ENCODE measurements at regions not wholly inside any gene's neighbourhood (a gene's known extent, or its start where the extent isn't known, plus 50 kb on each side); places are given as distances from the start of the nearest gene placed in this dataset.

DNA sequence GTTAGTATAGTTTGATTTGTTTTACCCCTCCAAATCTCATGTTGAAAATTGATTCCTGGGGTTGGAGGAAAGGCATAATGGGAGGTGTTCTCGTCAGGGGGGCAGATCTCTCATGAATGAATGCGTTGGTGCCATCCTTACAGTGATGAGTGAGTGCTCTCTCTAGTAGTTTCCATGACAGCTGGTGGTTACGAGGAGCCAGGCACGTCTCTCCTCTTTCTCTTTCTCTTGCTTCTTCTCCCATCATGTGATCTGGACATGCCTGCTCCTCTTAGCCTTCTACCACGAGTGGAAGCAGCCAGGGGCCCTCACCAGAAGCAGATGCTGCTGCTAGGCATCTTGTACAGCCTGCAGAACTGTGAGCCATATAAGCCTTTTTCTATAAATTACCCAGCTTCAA, 454.1 kb downstream of the EFNA5 start:
- Histone ChIP-seq H3K79me1 (ENCODE audit: low read depth in 1 of 2, low read length in 2 of 2) (no peaks in the 10 kb centered on the region), H3K4me2 (ENCODE audit: low read depth, low read length) (no peak overlapping the region), H3K9ac (ENCODE audit: low read depth, low read length) (no peak overlapping the region), H3K4me1 (ENCODE audit: control insufficient read depth, insufficient read depth, low read length) (no peaks in the 10 kb centered on the region), H3K27ac (ENCODE audit: insufficient read depth, low read length) (no peak overlapping the region), H2BK15ac (ENCODE audit: low read depth, low read length) (no peak overlapping the region), H3K23ac (ENCODE audit: low read depth, low read length) (no peak overlapping the region), H2AK9ac (replicated peaks; ENCODE audit: low read depth, low read length, poor library complexity) (peak overlapping the region; percentile 76), H3K27me3 (ENCODE audit: control insufficient read depth, insufficient read depth, low read length) (no peaks in the 10 kb centered on the region), H4K91ac (ENCODE audit: insufficient read depth, low read depth, low read length) (no peak overlapping the region), H4K8ac (ENCODE audit: low read depth in 2 of 2, low read length in 2 of 2) (no peak overlapping the region), H3K56ac (ENCODE audit: extremely low read depth, insufficient read depth, low read length) (no peak overlapping the region), H2AK5ac (ENCODE audit: low read depth, low read length) (no peak overlapping the region), H2BK20ac (ENCODE audit: low read depth, low read length) (no peak overlapping the region), H2AFZ (replicated peaks; ENCODE audit: low read length, poor library complexity) (no peak overlapping the region), H2BK120ac (ENCODE audit: low read depth, low read length) (no peak overlapping the region), H3K18ac (ENCODE audit: low read depth, low read length) (no peak overlapping the region), H3K4me3 (ENCODE audit: insufficient read depth, low read depth, low read length) (no peak overlapping the region), H3K14ac (replicated peaks; ENCODE audit: low read depth, low read length) (no peak overlapping the region), H4K20me1 (ENCODE audit: insufficient read depth, low read length) (no peaks in the 10 kb centered on the region), H4K5ac (ENCODE audit: low read depth, low read length) (no peak overlapping the region), H2BK5ac (ENCODE audit: low read depth, low read length, poor library complexity, severe bottlenecking) (no peak overlapping the region), H3K9me3 (ENCODE audit: control insufficient read depth, insufficient read depth, low read length) (no peaks in the 10 kb centered on the region), H3K4ac (ENCODE audit: low read depth, low read length) (no peak overlapping the region), H3K36me3 (ENCODE audit: control insufficient read depth, insufficient read depth, low read length) (no peaks in the 10 kb centered on the region), H3K9me1 (ENCODE audit: insufficient read depth, low read length) (no peaks in the 10 kb centered on the region)
- POLR2A ChIA-PET (ENCODE audit: unreplicated experiment), result no interaction called here
- TF ChIP-seq NFE2L2 (IDR thresholded peaks at IDR 0.05; ENCODE audit: low read depth, low read length), result no peak
- TF ChIP-seq SMC3 (IDR thresholded peaks at IDR 0.05; ENCODE audit: low read depth, low read length), result no peak
- no peak for TF ChIP-seq CHD1 (IDR thresholded peaks at IDR 0.05; ENCODE audit: low read depth, low read length)
- no peak for TF ChIP-seq RCOR1 (IDR thresholded peaks at IDR 0.05; ENCODE audit: insufficient replicate concordance, low read length)
- TF ChIP-seq POLR2A (IDR thresholded peaks at IDR 0.05; ENCODE audit: low read depth, low read length), result no peak
- no TSS peak for BruUV-seq (replicated peaks)
- intact Hi-C loops (cut with micrococcal nuclease) (no loop called here), in situ Hi-C loops (cut with MboI; ENCODE audit: low sequenced_read_pairs) (no loop called here), dilution Hi-C loops (cut with HindIII; ENCODE audit: low sequenced_read_pairs, unreplicated experiment) (no loop called here)
- DNase-seq (no peak), ATAC-seq (ENCODE audit: low read depth) (no peak)
- no CpG with 5 or more reads among the region's 5 CpGs for WGBS, 2 experiments (ENCODE audit: extremely low coverage in 2 of 2, insufficient read length in 1 of 2)
- CTCF ChIA-PET, result no interaction called here

Data from IMR-90 (cell line).